RWPE1 (cell line): ENCODE measurements at regions not wholly inside any gene's neighbourhood (a gene's known extent, or its start where the extent isn't known, plus 50 kb on each side); places are given as distances from the start of the nearest gene placed in this dataset.
A peak's percentile ranks its signal among the peaks of the same experiment; 100 is the strongest.

Experiments used
- CTCF ChIA-PET: fragments of 350-600 bp; sonication (Branson Sonifier 250); formaldehyde crosslinking; extraction: SDS; loops from one replicate; lab custom pipeline; 2021; lab: Yijun Ruan, JAX
- POLR2A ChIA-PET: fragments of 400-600 bp; formaldehyde crosslinking; extraction: SDS; loops from one replicate; lab custom pipeline; 2020; ENCODE audit warnings: antibody characterized with exemption; ENCODE audit not compliant: low non-redundant PET; lab: Yijun Ruan, JAX
- DNase-seq: peaks from one replicate; pipeline ENCODE4 v3.0.0; 2012; ENCODE audit warnings: low spot score
- H3K27ac ChIP-seq: fragments of 450-650 bp; 2 replicates; pipeline ENCODE4 v1.5.1; 2017
- CTCF ChIP-seq: fragments of 450-650 bp; conservative IDR thresholded peaks from 2 replicates; pipeline ENCODE4 v1.5.1; 2017; ENCODE audit warnings: low read depth, mild to moderate bottlenecking

GRCh38 chr7:20998309-20998708 is 211.6 kb upstream of the SP8 start:
- ChIA-PET CTCF (no interaction called here), POLR2A (no interaction called here)
- no peak for TF ChIP-seq CTCF
- peak; percentile 76 for DNase-seq
- no peak overlapping the region for H3K27ac ChIP-seq

- DNase-seq, result peak; percentile 90
- H3K27ac ChIP-seq, result no peak overlapping the region
- ChIA-PET POLR2A (no interaction called here), CTCF (interaction anchor here (0.6 to 0.7 kb wide), 2 partner anchors 441 to 1946 kb away, joined by 3 to 4 read pairs; no protein-coding TSS in a partner anchor)
- no peak for TF ChIP-seq CTCF
Observed at GRCh38 chr7:21011153-21011552, 224.5 kb upstream of the SP8 start.

GRCh38 chr7:21013765-21014539 is 227.3 kb upstream of the SP8 start:
- TF ChIP-seq CTCF, result no peak
- peak overlapping the region; percentile 40; the same call in 1 of the 2 replicates for H3K27ac ChIP-seq
- ChIA-PET CTCF (no interaction called here), POLR2A (no interaction called here)
- DNase-seq, result peak; percentile 43

GRCh38 chr7:21020667-21021066 is 234.0 kb upstream of the SP8 start:
- TF ChIP-seq CTCF, result no peak
- ChIA-PET POLR2A (no interaction called here), CTCF (no interaction called here)
- no peak overlapping the region for H3K27ac ChIP-seq
- no peak for DNase-seq

- H3K27ac ChIP-seq, result no peak overlapping the region
- no peak for TF ChIP-seq CTCF
- ChIA-PET CTCF (no interaction called here), POLR2A (no interaction called here)
- no peak for DNase-seq
Observed at GRCh38 chr7:21023841-21024484, 237.3 kb upstream of the SP8 start.

GRCh38 chr7:21024485-21024867 is 237.8 kb upstream of the SP8 start:
- no peak overlapping the region for H3K27ac ChIP-seq
- CTCF ChIA-PET, result no interaction called here
- DNase-seq, result no peak
- no peak for TF ChIP-seq CTCF
- POLR2A ChIA-PET, result no interaction called here
